Calu3 (cell line): ENCODE measurements at regions not wholly inside any gene's neighbourhood (a gene's known extent, or its start where the extent isn't known, plus 50 kb on each side); places are given as distances from the start of the nearest gene placed in this dataset.

Experiments
- BruUV-seq: library from RNA; stranded (reverse); fragments of 400-500 nt; replicated peaks from 2 replicates; lab custom pipeline; 2021; lab: Mats Ljungman, UMichigan
- CTCF ChIA-PET: fragments of 300-600 bp; sonication (Branson Sonifier 250); formaldehyde crosslinking; loops from one replicate; lab custom pipeline; 2022; ENCODE audit warnings: antibody characterized with exemption; lab: Charles Lee
- DNase-seq: peaks from one replicate; pipeline ENCODE4 v3.0.0; 2022
- H3K27ac Mint-ChIP-seq: one replicate; pipeline ENCODE4 v1.8.0; 2022; ENCODE audit warnings: mixed read lengths; ENCODE audit not compliant: unreplicated experiment
- H3K27me3 Mint-ChIP-seq: one replicate; pipeline ENCODE4 v1.8.0; 2022; ENCODE audit warnings: mixed read lengths; ENCODE audit not compliant: unreplicated experiment
- H3K36me3 Mint-ChIP-seq: one replicate; pipeline ENCODE4 v1.8.0; 2022; ENCODE audit warnings: mild to moderate bottlenecking, moderate library complexity, mixed read lengths; ENCODE audit not compliant: insufficient read depth, unreplicated experiment
- H3K4me1 Mint-ChIP-seq: one replicate; pipeline ENCODE4 v1.8.0; 2022; ENCODE audit warnings: mild to moderate bottlenecking, low read depth, mixed read lengths; ENCODE audit not compliant: unreplicated experiment
- H3K4me3 Mint-ChIP-seq: one replicate; pipeline ENCODE4 v1.8.0; 2022; ENCODE audit warnings: mild to moderate bottlenecking, low read depth, moderate library complexity, mixed read lengths; ENCODE audit not compliant: unreplicated experiment
- H3K9me3 Mint-ChIP-seq: one replicate; pipeline ENCODE4 v1.8.0; 2022; ENCODE audit warnings: low read depth, mixed read lengths; ENCODE audit not compliant: unreplicated experiment
- CTCF ChIP-seq: fragments of 200-600 bp; IDR thresholded peaks from one replicate; pipeline ENCODE4 v1.8.0; 2022; ENCODE audit warnings: antibody characterized with exemption; ENCODE audit not compliant: unreplicated experiment
- intact Hi-C: fragments of 100-400 bp; cut with micrococcal nuclease; formaldehyde crosslinking; loops from one replicate; pipeline ENCODE4 v1.10.0; 2022; ENCODE audit not compliant: unreplicated experiment

GRCh38 chr11:80610516-80610915 lies 1169.7 kb upstream of the TENM4 start:
- no peak overlapping the region for H3K4me3 Mint-ChIP-seq
- no peak overlapping the region for H3K27ac Mint-ChIP-seq
- CTCF ChIA-PET = no interaction called here
- no peak for TF ChIP-seq CTCF
- H3K9me3 Mint-ChIP-seq = peaks cover 13% of the 10 kb centered on the region
- no TSS peak for BruUV-seq
- H3K27me3 Mint-ChIP-seq = no peaks in the 10 kb centered on the region
- intact Hi-C loops = no loop called here
- H3K36me3 Mint-ChIP-seq = no peaks in the 10 kb centered on the region
- no peaks in the 10 kb centered on the region for H3K4me1 Mint-ChIP-seq
- no peak for DNase-seq

- Mint-ChIP-seq H3K9me3 (peaks cover 5% of the 10 kb centered on the region), H3K36me3 (no peaks in the 10 kb centered on the region), H3K4me1 (peaks cover 8% of the 10 kb centered on the region), H3K27me3 (no peaks in the 10 kb centered on the region), H3K4me3 (no peak overlapping the region), H3K27ac (no peak overlapping the region)
- CTCF ChIA-PET = no interaction called here
- BruUV-seq = no TSS peak
- no peak for DNase-seq
- no peak for TF ChIP-seq CTCF
- intact Hi-C loops = no loop called here
Measured at GRCh38 chr11:80603472-80603871, 1162.6 kb upstream of the TENM4 start.

- TF ChIP-seq CTCF = no peak
- CTCF ChIA-PET = no interaction called here
- DNase-seq = no peak
- peaks cover 5% of the 10 kb centered on the region for H3K9me3 Mint-ChIP-seq
- no peaks in the 10 kb centered on the region for H3K27me3 Mint-ChIP-seq
- no peak overlapping the region for H3K4me3 Mint-ChIP-seq
- H3K4me1 Mint-ChIP-seq = peaks cover 20% of the 10 kb centered on the region
- no peaks in the 10 kb centered on the region for H3K36me3 Mint-ChIP-seq
- BruUV-seq = no TSS peak
- intact Hi-C loops = no loop called here
- no peak overlapping the region for H3K27ac Mint-ChIP-seq
Measured at GRCh38 chr11:80598905-80599304, 1158.1 kb upstream of the TENM4 start.

DNA sequence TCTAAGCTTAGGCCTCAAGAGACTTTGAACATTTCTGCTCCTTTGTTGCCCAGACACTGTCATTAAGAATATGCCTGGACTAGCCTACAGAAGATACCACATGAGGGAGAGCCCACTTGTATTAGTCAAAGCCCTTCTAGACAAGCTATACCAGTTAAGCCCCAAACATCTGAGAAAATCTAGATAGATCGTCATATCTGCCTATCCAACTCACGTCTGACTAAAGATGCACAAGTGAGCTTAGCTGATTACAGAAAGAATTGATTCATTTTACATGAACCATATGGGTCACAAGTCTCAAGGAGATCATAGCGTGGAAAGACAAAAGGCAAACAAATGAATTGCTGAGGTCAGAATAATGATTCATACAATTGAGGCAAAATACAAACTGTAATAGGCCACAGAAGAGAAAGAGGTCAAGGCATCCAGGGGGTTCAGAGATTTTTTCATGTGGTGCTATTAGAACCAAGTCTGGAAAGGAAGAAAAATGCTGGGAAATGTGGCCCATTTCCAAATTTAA lies 1155.5 kb upstream of the TENM4 start:
- Mint-ChIP-seq H3K4me3 (no peak overlapping the region), H3K4me1 (peaks cover 30% of the 10 kb centered on the region), H3K27ac (no peak overlapping the region), H3K9me3 (peaks cover 5% of the 10 kb centered on the region), H3K36me3 (no peaks in the 10 kb centered on the region), H3K27me3 (no peaks in the 10 kb centered on the region)
- no peak for DNase-seq
- intact Hi-C loops = no loop called here
- TF ChIP-seq CTCF = no peak
- CTCF ChIA-PET = no interaction called here
- BruUV-seq = no TSS peak
